ENCODE measurements at regions not wholly inside any gene's neighbourhood (a gene's known extent, or its start where the extent isn't known, plus 50 kb on each side); places are given as distances from the start of the nearest gene placed in this dataset.

- H3K4me3 ChIP-seq (IDR thresholded peaks at IDR 0.05; ENCODE audit: insufficient read depth, low read depth, low read length), result no peak overlapping the region
- H3K4me1 ChIP-seq (ENCODE audit: low read depth, poor library complexity, severe bottlenecking), result no peaks in the 10 kb centered on the region
- no peak overlapping the region for H2AFZ ChIP-seq (ENCODE audit: low read depth)
- H4K20me1 ChIP-seq (ENCODE audit: insufficient read depth), result no peaks in the 10 kb centered on the region
- H3K4me2 ChIP-seq, result no peak overlapping the region
- no peak overlapping the region for H3K27ac ChIP-seq
- H3K9ac ChIP-seq, result no peak overlapping the region
- no peaks in the 10 kb centered on the region for H3K36me3 ChIP-seq (ENCODE audit: insufficient read depth)
- H3K79me2 ChIP-seq (ENCODE audit: insufficient read depth, low read depth), result no peaks in the 10 kb centered on the region
- H3K27me3 ChIP-seq (ENCODE audit: insufficient read depth, low read depth), result no peaks in the 10 kb centered on the region; the same call in 1 of the 2 replicates
- TF ChIP-seq CTCF (conservative IDR thresholded peaks at IDR 0.05; ENCODE audit: low read depth, low read length), result no peak
These were observed 114.2 kb downstream of the FOXD2 start for GRCh38 chr1:47551971-47552528.

- Histone ChIP-seq H3K36me3 (ENCODE audit: insufficient read depth) (no peaks in the 10 kb centered on the region), H3K9ac (no peak overlapping the region), H2AFZ (ENCODE audit: low read depth) (no peak overlapping the region), H3K27me3 (ENCODE audit: insufficient read depth, low read depth) (no peaks in the 10 kb centered on the region), H3K4me3 (IDR thresholded peaks at IDR 0.05; ENCODE audit: insufficient read depth, low read depth, low read length) (no peak overlapping the region), H4K20me1 (ENCODE audit: insufficient read depth) (no peaks in the 10 kb centered on the region), H3K4me1 (ENCODE audit: low read depth, poor library complexity, severe bottlenecking) (no peaks in the 10 kb centered on the region), H3K4me2 (no peak overlapping the region), H3K79me2 (ENCODE audit: insufficient read depth, low read depth) (no peaks in the 10 kb centered on the region), H3K27ac (no peak overlapping the region)
- TF ChIP-seq CTCF (conservative IDR thresholded peaks at IDR 0.05; ENCODE audit: low read depth, low read length), result no peak
These were observed 116.2 kb downstream of the FOXD2 start for GRCh38 chr1:47554082-47554481.

GRCh38 chr1:47554901-47555300 is 117.1 kb downstream of the FOXD2 start:
- Histone ChIP-seq H3K4me3 (IDR thresholded peaks at IDR 0.05; ENCODE audit: insufficient read depth, low read depth, low read length) (no peak overlapping the region), H3K27me3 (ENCODE audit: insufficient read depth, low read depth) (no peaks in the 10 kb centered on the region), H3K9ac (no peak overlapping the region), H3K36me3 (ENCODE audit: insufficient read depth) (no peaks in the 10 kb centered on the region), H3K4me2 (no peak overlapping the region), H2AFZ (ENCODE audit: low read depth) (no peak overlapping the region), H3K4me1 (ENCODE audit: low read depth, poor library complexity, severe bottlenecking) (no peaks in the 10 kb centered on the region), H3K79me2 (ENCODE audit: insufficient read depth, low read depth) (no peaks in the 10 kb centered on the region), H3K27ac (no peak overlapping the region), H4K20me1 (ENCODE audit: insufficient read depth) (no peaks in the 10 kb centered on the region)
- TF ChIP-seq CTCF (conservative IDR thresholded peaks at IDR 0.05; ENCODE audit: low read depth, low read length), result no peak

- TF ChIP-seq CTCF (conservative IDR thresholded peaks at IDR 0.05; ENCODE audit: low read depth, low read length), result no peak
- Histone ChIP-seq H3K27ac (no peak overlapping the region), H3K4me3 (IDR thresholded peaks at IDR 0.05; ENCODE audit: insufficient read depth, low read depth, low read length) (no peak overlapping the region), H3K79me2 (ENCODE audit: insufficient read depth, low read depth) (no peaks in the 10 kb centered on the region), H3K27me3 (ENCODE audit: insufficient read depth, low read depth) (no peaks in the 10 kb centered on the region), H3K4me1 (ENCODE audit: low read depth, poor library complexity, severe bottlenecking) (no peaks in the 10 kb centered on the region), H3K4me2 (no peak overlapping the region), H3K36me3 (ENCODE audit: insufficient read depth) (no peaks in the 10 kb centered on the region), H3K9ac (no peak overlapping the region), H2AFZ (ENCODE audit: low read depth) (no peak overlapping the region), H4K20me1 (ENCODE audit: insufficient read depth) (no peaks in the 10 kb centered on the region)
These were observed 117.5 kb downstream of the FOXD2 start for GRCh38 chr1:47555306-47555705.
